HEK293 (cell line): ENCODE measurements at regions not wholly inside any gene's neighbourhood (a gene's known extent, or its start where the extent isn't known, plus 50 kb on each side); places are given as distances from the start of the nearest gene placed in this dataset.

ENCODE experiments used
- CTCF ChIP-seq: fragments of 450-650 bp; formaldehyde crosslinking; IDR thresholded peaks from 2 replicates; pipeline ENCODE4 v1.5.1; 2016; ENCODE audit warnings: missing biosample characterization, missing genetic modification characterization
- EGR2 ChIP-seq: fragments of 450-650 bp; formaldehyde crosslinking; IDR thresholded peaks from 2 replicates; pipeline ENCODE4 v1.5.1; 2016; ENCODE audit warnings: low read depth, missing biosample characterization, missing genetic modification characterization
- KLF1 ChIP-seq: fragments of 450-650 bp; formaldehyde crosslinking; IDR thresholded peaks from 2 replicates; pipeline ENCODE4 v1.5.1; 2016; ENCODE audit warnings: missing biosample characterization, missing genetic modification characterization
- ZNF10 ChIP-seq: fragments of 450-650 bp; formaldehyde crosslinking; IDR thresholded peaks from 2 replicates; pipeline ENCODE4 v1.5.1; 2017; ENCODE audit warnings: missing biosample characterization, missing genetic modification characterization
- ZNF311 ChIP-seq: fragments of 450-650 bp; formaldehyde crosslinking; IDR thresholded peaks from 2 replicates; pipeline ENCODE4 v1.5.1; 2017; ENCODE audit warnings: missing biosample characterization, missing genetic modification characterization, borderline replicate concordance
- ZNF366 ChIP-seq: fragments of 450-650 bp; formaldehyde crosslinking; conservative IDR thresholded peaks from 2 replicates; pipeline ENCODE4 v1.5.1; 2016; ENCODE audit warnings: missing biosample characterization, missing genetic modification characterization
- ZNF530 ChIP-seq: fragments of 450-650 bp; formaldehyde crosslinking; IDR thresholded peaks from 2 replicates; pipeline ENCODE4 v1.5.1; 2016; ENCODE audit warnings: low read depth, missing biosample characterization, missing genetic modification characterization

DNA sequence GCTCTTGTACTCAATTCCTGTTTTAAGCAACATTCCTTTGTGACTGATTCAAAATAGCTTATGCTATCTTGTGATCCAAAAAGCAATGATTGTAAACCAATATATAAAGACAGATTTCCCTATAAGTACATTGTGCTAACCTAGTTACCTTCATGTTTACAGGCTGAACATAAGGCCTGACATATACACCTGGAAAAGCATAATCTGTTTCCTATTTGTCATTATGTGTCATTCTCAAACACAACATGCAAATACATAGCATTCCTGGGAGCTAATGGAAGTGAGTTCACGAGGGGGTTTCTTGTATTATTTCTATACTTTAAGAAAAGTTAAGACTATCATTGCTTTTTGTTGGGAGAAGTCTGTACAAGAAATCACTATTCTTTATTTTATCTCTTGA lies 638.1 kb upstream of the AGA start:
- TF ChIP-seq ZNF530 (tag by site-specific recombination) (no peak), EGR2 (tag by site-specific recombination) (no peak), CTCF (tag by site-specific recombination) (no peak), ZNF366 (no peak), ZNF10 (tag by site-specific recombination) (no peak), KLF1 (tag by site-specific recombination) (no peak), ZNF311 (tag by site-specific recombination) (no peak)
